NCI-H146 treated with DMSO at 0.1 percent for 48 hours (cell line): ENCODE measurements at regions not wholly inside any gene's neighbourhood (a gene's known extent, or its start where the extent isn't known, plus 50 kb on each side); places are given as distances from the start of the nearest gene placed in this dataset.
"Not testable (repeated sequence)": the region's sequence is repeated elsewhere in the genome, so short reads cannot be mapped to it uniquely, and the experiment has no call there.

Source experiments
- DNase-seq: peaks from one replicate; lab custom pipeline; 2025; ENCODE audit not compliant: unreplicated experiment; lab: John Stamatoyannopoulos, UW

- no peak for DNase-seq
These were observed 488.4 kb upstream of the JAG1 start for GRCh38 chr20:11162026-11162775.

- no peak for DNase-seq
These were observed 492.0 kb upstream of the JAG1 start for GRCh38 chr20:11165789-11166188.

- no peak for DNase-seq
These were observed 492.9 kb upstream of the JAG1 start for GRCh38 chr20:11166712-11167111.

- DNase-seq, result no peak
These were observed 494.2 kb upstream of the JAG1 start for GRCh38 chr20:11168026-11168425.

- no peak for DNase-seq
These were observed 496.2 kb upstream of the JAG1 start for GRCh38 chr20:11170025-11170424.

- DNase-seq, result no peak
These were observed 496.8 kb upstream of the JAG1 start for GRCh38 chr20:11170565-11170964.

- no peak for DNase-seq
These were observed 499.1 kb upstream of the JAG1 start for GRCh38 chr20:11172881-11173280.

GRCh38 chr20:11173916-11174315 lies 500.1 kb upstream of the JAG1 start:
- no peak for DNase-seq

GRCh38 chr20:11174861-11175260 lies 501.1 kb upstream of the JAG1 start:
- no peak for DNase-seq

- no peak for DNase-seq
These were observed 502.6 kb upstream of the JAG1 start for GRCh38 chr20:11176431-11176830.

GRCh38 chr20:11178946-11179654 lies 505.3 kb upstream of the JAG1 start:
- no peak for DNase-seq

GRCh38 chr20:11180186-11180585 lies 506.4 kb upstream of the JAG1 start:
- DNase-seq, result no peak

GRCh38 chr20:11181129-11181528 lies 507.3 kb upstream of the JAG1 start:
- DNase-seq, result not testable (repeated sequence)

GRCh38 chr20:11181966-11182365 lies 508.2 kb upstream of the JAG1 start:
- no peak for DNase-seq

- no peak for DNase-seq
These were observed 508.9 kb upstream of the JAG1 start for GRCh38 chr20:11182720-11183119.

- no peak for DNase-seq
These were observed 512.7 kb upstream of the JAG1 start for GRCh38 chr20:11186301-11187008.

GRCh38 chr20:11188843-11189603 lies 515.2 kb upstream of the JAG1 start:
- DNase-seq, result no peak

- DNase-seq, result no peak
These were observed 516.9 kb upstream of the JAG1 start for GRCh38 chr20:11190741-11191140.

- DNase-seq, result no peak
These were observed 518.3 kb upstream of the JAG1 start for GRCh38 chr20:11192106-11192505.

GRCh38 chr20:11193241-11193640 lies 519.4 kb upstream of the JAG1 start:
- DNase-seq, result no peak

GRCh38 chr20:11195169-11195568 lies 521.4 kb upstream of the JAG1 start:
- no peak for DNase-seq
